ENCODE measurements at regions not wholly inside any gene's neighbourhood (a gene's known extent, or its start where the extent isn't known, plus 50 kb on each side); places are given as distances from the start of the nearest gene placed in this dataset.

- no peaks in the 10 kb centered on the region for H3K36me3 ChIP-seq (ENCODE audit: control insufficient read depth, insufficient read depth, low read length)
- no peak overlapping the region for H3K4me3 ChIP-seq (ENCODE audit: low read depth, low read length)
- TF ChIP-seq CTCF (IDR thresholded peaks at IDR 0.05; ENCODE audit: insufficient read depth, low read depth, low read length): no peak
- POLR2A ChIA-PET: no interaction called here
- CTCF ChIA-PET: no interaction called here
- no peaks in the 10 kb centered on the region for H3K27me3 ChIP-seq (ENCODE audit: control insufficient read depth, insufficient read depth, low read length)
- DNase-seq (ENCODE audit: low read depth): no peak
These were observed 701.9 kb upstream of the ZP4 start for GRCh38 chr1:238592621-238593020.

- Histone ChIP-seq H3K27me3 (ENCODE audit: control insufficient read depth, insufficient read depth, low read length) (no peaks in the 10 kb centered on the region), H3K36me3 (ENCODE audit: control insufficient read depth, insufficient read depth, low read length) (no peaks in the 10 kb centered on the region), H3K4me3 (ENCODE audit: low read depth, low read length) (no peak overlapping the region)
- peak; percentile 57 for DNase-seq (ENCODE audit: low read depth)
- TF ChIP-seq CTCF (IDR thresholded peaks at IDR 0.05; ENCODE audit: insufficient read depth, low read depth, low read length): no peak
- POLR2A ChIA-PET: no interaction called here
- CTCF ChIA-PET: no interaction called here
These were observed 699.2 kb upstream of the ZP4 start for GRCh38 chr1:238589843-238590435.

GRCh38 chr1:238582816-238583215 is 692.1 kb upstream of the ZP4 start:
- no peak for TF ChIP-seq CTCF (IDR thresholded peaks at IDR 0.05; ENCODE audit: insufficient read depth, low read depth, low read length)
- ChIA-PET CTCF (no interaction called here), POLR2A (no interaction called here)

GRCh38 chr1:238581332-238581731 is 690.6 kb upstream of the ZP4 start:
- no peaks in the 10 kb centered on the region for H3K27me3 ChIP-seq (ENCODE audit: control insufficient read depth, insufficient read depth, low read length)
- ChIA-PET POLR2A (no interaction called here), CTCF (no interaction called here)
- no peak overlapping the region for H3K4me3 ChIP-seq (ENCODE audit: low read depth, low read length)
- no peak for DNase-seq (ENCODE audit: low read depth)
- TF ChIP-seq CTCF (IDR thresholded peaks at IDR 0.05; ENCODE audit: insufficient read depth, low read depth, low read length): no peak
- H3K36me3 ChIP-seq (ENCODE audit: control insufficient read depth, insufficient read depth, low read length): no peaks in the 10 kb centered on the region

More at GRCh38 chr1:238582816-238583215, 692.1 kb upstream of the ZP4 start:
- no peak overlapping the region for H3K4me3 ChIP-seq (ENCODE audit: low read depth, low read length)
- DNase-seq (ENCODE audit: low read depth): no peak
- H3K36me3 ChIP-seq (ENCODE audit: control insufficient read depth, insufficient read depth, low read length): no peaks in the 10 kb centered on the region
- no peaks in the 10 kb centered on the region for H3K27me3 ChIP-seq (ENCODE audit: control insufficient read depth, insufficient read depth, low read length)

- Histone ChIP-seq H3K4me3 (ENCODE audit: low read depth, low read length) (no peak overlapping the region), H3K27me3 (ENCODE audit: control insufficient read depth, insufficient read depth, low read length) (no peaks in the 10 kb centered on the region), H3K36me3 (ENCODE audit: control insufficient read depth, insufficient read depth, low read length) (no peaks in the 10 kb centered on the region)
- no peak for DNase-seq (ENCODE audit: low read depth)
- TF ChIP-seq CTCF (IDR thresholded peaks at IDR 0.05; ENCODE audit: insufficient read depth, low read depth, low read length): no peak
- ChIA-PET CTCF (interaction anchor here (1.1 kb wide), 1 partner anchor 14 kb away, joined by 3 read pairs; no protein-coding TSS in a partner anchor), POLR2A (no interaction called here)
These were observed 678.0 kb upstream of the ZP4 start for GRCh38 chr1:238568735-238569134.

Measured in BJ (cell line).